Heart left ventricle (tissue), 13 donors: ENCODE measurements at regions not wholly inside any gene's neighbourhood (a gene's known extent, or its start where the extent isn't known, plus 50 kb on each side); places are given as distances from the start of the nearest gene placed in this dataset.

Experiments used
- POLR2A ChIP-seq, 2 donors: fragments of 450-650 bp; IDR thresholded peaks; one replicate each; pipeline ENCODE4 v1.6.1; 2017; ENCODE audit warnings: antibody characterized with exemption in 2 of 2, mild to moderate bottlenecking in 2 of 2, moderate library complexity in 2 of 2
- TF ChIP-seq, protein P1 (sequence below), 12 donors: fragments of 200-600 bp; sonication (generic) in 4 of 12; IDR thresholded peaks; one replicate each; pipeline versions ENCODE4 v1.5.0 to v1.8.0; 2018 to 2022; ENCODE audit warnings: antibody characterized with exemption in 12 of 12, mild to moderate bottlenecking in 5 of 12
- donor health status: ischemic (EF 13 %, LVEDD 7.1; RV severe dilation, severe dysfunction).
- donor health status: DM: no; HTN: yes; CAD: no.
- donor health status: DM: no; HTN: no; CAD: no.
- donor health status: ischemic (EF 25% LVEDD 6.9; RV normal size, moderate dysfunction).
- donor health status: ischemic (EF 25% LVEDD 5.7; RV mildly dilated, moderate dysfunction).
- donor health status: ischemic (EF 35%, LVEDD 5.7; RV mildly dilated, moderate dysfunction).
- donor health status: nonischemic (EF 11% LVEDD 7.7; RV severe dilation, severe dysfunction).
- donor health status: DM: yes; HTN: yes; CAD: no.
- donor health status: PGD.
- donor health status: ischemic (EF 29% LVEDD 5.4; RV normal size, mild dysfunction).
- donor health status: nonischemic (EF 23%, LVEDD 6.1; RV moderate dilation, normal function).

DNA sequence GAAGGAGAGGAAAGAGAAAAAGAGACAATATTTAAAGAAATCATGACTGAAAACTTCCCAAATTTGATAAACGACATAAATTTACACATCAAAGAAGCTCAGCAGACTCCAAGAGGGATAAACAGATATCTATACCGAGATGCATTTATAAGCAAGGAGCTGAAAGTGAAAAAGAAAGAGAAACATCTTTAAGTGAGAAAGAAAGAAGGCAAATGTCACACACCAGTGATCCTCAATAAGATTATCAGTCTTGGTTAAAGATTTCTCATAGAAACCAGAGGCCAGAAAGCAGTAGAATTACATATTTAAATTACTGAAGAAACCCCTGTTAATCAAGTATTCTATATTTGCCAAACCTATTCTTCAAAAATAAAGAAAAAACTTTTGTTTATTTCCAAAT, 424.2 kb downstream of the SLC16A7 start:
- TF ChIP-seq, protein P1, sequence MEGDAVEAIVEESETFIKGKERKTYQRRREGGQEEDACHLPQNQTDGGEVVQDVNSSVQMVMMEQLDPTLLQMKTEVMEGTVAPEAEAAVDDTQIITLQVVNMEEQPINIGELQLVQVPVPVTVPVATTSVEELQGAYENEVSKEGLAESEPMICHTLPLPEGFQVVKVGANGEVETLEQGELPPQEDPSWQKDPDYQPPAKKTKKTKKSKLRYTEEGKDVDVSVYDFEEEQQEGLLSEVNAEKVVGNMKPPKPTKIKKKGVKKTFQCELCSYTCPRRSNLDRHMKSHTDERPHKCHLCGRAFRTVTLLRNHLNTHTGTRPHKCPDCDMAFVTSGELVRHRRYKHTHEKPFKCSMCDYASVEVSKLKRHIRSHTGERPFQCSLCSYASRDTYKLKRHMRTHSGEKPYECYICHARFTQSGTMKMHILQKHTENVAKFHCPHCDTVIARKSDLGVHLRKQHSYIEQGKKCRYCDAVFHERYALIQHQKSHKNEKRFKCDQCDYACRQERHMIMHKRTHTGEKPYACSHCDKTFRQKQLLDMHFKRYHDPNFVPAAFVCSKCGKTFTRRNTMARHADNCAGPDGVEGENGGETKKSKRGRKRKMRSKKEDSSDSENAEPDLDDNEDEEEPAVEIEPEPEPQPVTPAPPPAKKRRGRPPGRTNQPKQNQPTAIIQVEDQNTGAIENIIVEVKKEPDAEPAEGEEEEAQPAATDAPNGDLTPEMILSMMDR (IDR thresholded peaks at IDR 0.05) = no peak
- TF ChIP-seq POLR2A (IDR thresholded peaks at IDR 0.05) = no peak
